ENCODE measurements at regions not wholly inside any gene's neighbourhood (a gene's known extent, or its start where the extent isn't known, plus 50 kb on each side); places are given as distances from the start of the nearest gene placed in this dataset.

DNA sequence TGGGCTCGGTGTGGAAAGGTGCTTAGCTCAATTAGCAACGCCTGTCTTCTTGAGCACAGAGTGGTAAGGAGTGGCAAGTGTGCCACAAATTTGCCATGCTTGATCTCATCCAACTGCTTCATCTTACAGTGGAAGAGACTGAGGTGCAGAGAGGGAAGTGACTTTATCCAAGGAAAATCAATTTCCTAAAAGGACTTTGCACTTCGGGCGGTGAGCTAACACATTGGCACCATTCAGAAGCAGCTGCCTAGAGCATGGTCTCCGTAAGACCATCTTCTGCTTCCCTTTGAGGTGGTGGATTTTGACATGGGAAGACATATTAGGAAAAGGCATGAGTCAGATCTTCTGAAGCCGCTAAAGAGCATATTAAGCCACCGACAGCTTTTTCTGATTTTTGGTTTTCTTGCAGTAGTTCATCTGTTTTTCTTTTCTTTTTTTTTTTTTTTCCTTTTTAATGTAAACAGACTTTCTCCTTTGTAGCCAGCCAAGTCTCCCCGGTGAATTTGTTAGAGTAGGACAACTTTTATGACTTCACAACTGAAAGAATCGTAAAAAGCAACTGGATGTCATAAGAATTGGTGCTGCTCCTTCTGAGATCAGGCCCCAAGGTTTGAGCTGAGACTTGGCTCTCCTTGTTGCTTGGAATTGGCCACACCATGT is 273.2 kb downstream of the CDC5L start:
- TF ChIP-seq, protein P1, sequence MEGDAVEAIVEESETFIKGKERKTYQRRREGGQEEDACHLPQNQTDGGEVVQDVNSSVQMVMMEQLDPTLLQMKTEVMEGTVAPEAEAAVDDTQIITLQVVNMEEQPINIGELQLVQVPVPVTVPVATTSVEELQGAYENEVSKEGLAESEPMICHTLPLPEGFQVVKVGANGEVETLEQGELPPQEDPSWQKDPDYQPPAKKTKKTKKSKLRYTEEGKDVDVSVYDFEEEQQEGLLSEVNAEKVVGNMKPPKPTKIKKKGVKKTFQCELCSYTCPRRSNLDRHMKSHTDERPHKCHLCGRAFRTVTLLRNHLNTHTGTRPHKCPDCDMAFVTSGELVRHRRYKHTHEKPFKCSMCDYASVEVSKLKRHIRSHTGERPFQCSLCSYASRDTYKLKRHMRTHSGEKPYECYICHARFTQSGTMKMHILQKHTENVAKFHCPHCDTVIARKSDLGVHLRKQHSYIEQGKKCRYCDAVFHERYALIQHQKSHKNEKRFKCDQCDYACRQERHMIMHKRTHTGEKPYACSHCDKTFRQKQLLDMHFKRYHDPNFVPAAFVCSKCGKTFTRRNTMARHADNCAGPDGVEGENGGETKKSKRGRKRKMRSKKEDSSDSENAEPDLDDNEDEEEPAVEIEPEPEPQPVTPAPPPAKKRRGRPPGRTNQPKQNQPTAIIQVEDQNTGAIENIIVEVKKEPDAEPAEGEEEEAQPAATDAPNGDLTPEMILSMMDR (IDR thresholded peaks at IDR 0.05; ENCODE audit: borderline replicate concordance, extremely low read depth, low read length, poor library complexity, severe bottlenecking) = no peak
- TF ChIP-seq EZH2 (IDR thresholded peaks at IDR 0.05; ENCODE audit: borderline replicate concordance, low read depth, low read length, severe bottlenecking) = no peak
